NCI-H187 (cell line): ENCODE measurements at regions not wholly inside any gene's neighbourhood (a gene's known extent, or its start where the extent isn't known, plus 50 kb on each side); places are given as distances from the start of the nearest gene placed in this dataset.
"Not testable (repeated sequence)": the region's sequence is repeated elsewhere in the genome, so short reads cannot be mapped to it uniquely, and the experiment has no call there.

Experiments
- DNase-seq, 2 experiments: peaks; one replicate each; lab custom pipeline; 2025; lab: John Stamatoyannopoulos, UW

- DNase-seq: no peak
These were observed 1010.8 kb upstream of the EDIL3 start for GRCh38 chr5:85395526-85395925.

GRCh38 chr5:85397451-85397850 is 1012.8 kb upstream of the EDIL3 start:
- DNase-seq: no peak

GRCh38 chr5:85428426-85428934 is 1043.8 kb upstream of the EDIL3 start:
- DNase-seq: no peak

- not testable (repeated sequence) for DNase-seq
These were observed 1047.0 kb upstream of the EDIL3 start for GRCh38 chr5:85431726-85432125.

GRCh38 chr5:85441156-85441555 is 1056.5 kb upstream of the EDIL3 start:
- no peak for DNase-seq

GRCh38 chr5:85441853-85442252 is 1057.2 kb upstream of the EDIL3 start:
- DNase-seq: no peak

GRCh38 chr5:85452322-85453025 is 1067.8 kb upstream of the EDIL3 start:
- no peak for DNase-seq

- no peak for DNase-seq
These were observed 1068.3 kb upstream of the EDIL3 start for GRCh38 chr5:85453026-85453349.

GRCh38 chr5:85458319-85458718 is 1073.6 kb upstream of the EDIL3 start:
- DNase-seq: no peak

- no peak for DNase-seq
These were observed 1078.3 kb upstream of the EDIL3 start for GRCh38 chr5:85462957-85463356.

- no peak for DNase-seq
These were observed 1081.7 kb upstream of the EDIL3 start for GRCh38 chr5:85466423-85466822.

GRCh38 chr5:85472749-85473148 is 1088.1 kb upstream of the EDIL3 start:
- no peak for DNase-seq

GRCh38 chr5:85475151-85475550 is 1090.5 kb upstream of the EDIL3 start:
- not testable (repeated sequence) for DNase-seq

- no peak for DNase-seq
These were observed 1091.9 kb upstream of the EDIL3 start for GRCh38 chr5:85476617-85477016.

- no peak for DNase-seq
These were observed 1095.2 kb upstream of the EDIL3 start for GRCh38 chr5:85479849-85480248.

GRCh38 chr5:85484982-85485574 is 1100.4 kb upstream of the EDIL3 start:
- no peak for DNase-seq

GRCh38 chr5:85488295-85488694 is 1103.6 kb upstream of the EDIL3 start:
- DNase-seq: no peak

- DNase-seq: no peak
These were observed 1116.2 kb upstream of the EDIL3 start for GRCh38 chr5:85500869-85501268.

GRCh38 chr5:85512896-85513295 is 1104.8 kb upstream of the COX7C start:
- DNase-seq: no peak

GRCh38 chr5:85515588-85515987 is 1102.2 kb upstream of the COX7C start:
- DNase-seq: no peak

GRCh38 chr5:85517386-85517785 is 1100.4 kb upstream of the COX7C start:
- no peak for DNase-seq

- DNase-seq: no peak
These were observed 1084.2 kb upstream of the COX7C start for GRCh38 chr5:85533341-85534047.

- DNase-seq: no peak
These were observed 1079.4 kb upstream of the COX7C start for GRCh38 chr5:85538362-85538761.
